Keratinocyte (primary cell): ENCODE measurements at regions not wholly inside any gene's neighbourhood (a gene's known extent, or its start where the extent isn't known, plus 50 kb on each side); places are given as distances from the start of the nearest gene placed in this dataset.

Source experiments
- DNase-seq: peaks from one replicate; pipeline ENCODE4 v3.0.0-alpha.2; 2011; ENCODE audit warnings: low read depth, missing footprints, low spot score
- FAIRE-seq: peaks from 2 replicates; lab custom pipeline; 2011; peaks lifted over from hg19 to GRCh38; lab: Jason Lieb, UNC
- H2AFZ ChIP-seq: 2 replicates; pipeline ENCODE4 v1.6.0; 2012; ENCODE audit warnings: low read length, control low read depth, inconsistent platforms; ENCODE audit not compliant: control insufficient read depth
- H3K27ac ChIP-seq: 2 replicates; pipeline ENCODE4 v1.5.1; 2011; ENCODE audit warnings: low read length; ENCODE audit not compliant: control insufficient read depth, insufficient read depth
- H3K27me3 ChIP-seq: 3 replicates; pipeline ENCODE4 v1.6.0; 2011; ENCODE audit warnings: low read length; ENCODE audit not compliant: control insufficient read depth, insufficient read depth; ENCODE audit errors: extremely low read depth
- H3K36me3 ChIP-seq, 2 experiments: 2 replicates in 1 of 2; 3 replicates in 1 of 2; pipeline ENCODE4 v1.5.1; 2011; ENCODE audit warnings: low read length in 2 of 2, mild to moderate bottlenecking in 1 of 2; ENCODE audit not compliant: control insufficient read depth in 2 of 2, insufficient read depth in 2 of 2; ENCODE audit errors: extremely low read depth in 1 of 2
- H3K4me1 ChIP-seq: 3 replicates; pipeline ENCODE4 v1.5.1; 2011; ENCODE audit warnings: low read length; ENCODE audit not compliant: control insufficient read depth, insufficient read depth; ENCODE audit errors: extremely low read depth
- H3K4me2 ChIP-seq: 3 replicates; pipeline ENCODE4 v1.6.0; 2011; ENCODE audit warnings: low read depth, low read length; ENCODE audit not compliant: control insufficient read depth, insufficient read depth; ENCODE audit errors: extremely low read depth
- H3K4me3 ChIP-seq, 3 experiments: fragments of 200-600 bp in 1 of 3; sonication (generic) in 1 of 3; 2 replicates in 2 of 3; 3 replicates in 1 of 3; pipeline ENCODE4 v1.5.1; 2011 to 2016; ENCODE audit warnings: low read length in 3 of 3, mild to moderate bottlenecking in 3 of 3, control low read depth in 2 of 3, inconsistent platforms in 1 of 3, low read depth in 1 of 3, mixed read lengths in 1 of 3, mixed run types in 1 of 3, moderate library complexity in 1 of 3; ENCODE audit not compliant: control insufficient read depth in 2 of 3, insufficient read depth in 2 of 3; ENCODE audit errors: extremely low read depth in 1 of 3
- H3K79me2 ChIP-seq: 2 replicates; pipeline ENCODE4 v1.6.0; 2012; ENCODE audit warnings: low read length; ENCODE audit not compliant: control insufficient read depth, insufficient read depth
- H3K9ac ChIP-seq: 3 replicates; pipeline ENCODE4 v1.6.0; 2011; ENCODE audit warnings: low read length; ENCODE audit not compliant: control insufficient read depth, insufficient read depth; ENCODE audit errors: extremely low read depth
- H3K9me1 ChIP-seq: 3 replicates; pipeline ENCODE4 v1.6.0; 2011; ENCODE audit warnings: low read length; ENCODE audit not compliant: control insufficient read depth, insufficient read depth; ENCODE audit errors: extremely low read depth
- H3K9me3 ChIP-seq: 2 replicates; pipeline ENCODE4 v1.5.1; 2012; ENCODE audit warnings: low read depth, low read length; ENCODE audit not compliant: control insufficient read depth
- H4K20me1 ChIP-seq: 3 replicates; pipeline ENCODE4 v1.6.0; 2011; ENCODE audit warnings: low read length; ENCODE audit not compliant: control insufficient read depth, insufficient read depth; ENCODE audit errors: extremely low read depth
- EZH2 ChIP-seq: IDR thresholded peaks from one replicate; pipeline ENCODE4 v1.6.1; 2012; ENCODE audit warnings: inconsistent platforms, mild to moderate bottlenecking, low read length, moderate library complexity
- dilution Hi-C: fragments of 300-500 bp; cut with MboI; formaldehyde crosslinking; loops from one replicate; pipeline ENCODE4 v1.7.0; 2020; ENCODE audit warnings: low sequenced_read_pairs; ENCODE audit not compliant: extremely low pct_ligation_motif_present
- TF ChIP-seq, protein P1 (sequence below), 3 experiments: IDR thresholded peaks in 1 of 3; conservative IDR thresholded peaks in 1 of 3; optimal IDR thresholded peaks in 1 of 3; 2 replicates in 2 of 3; 3 replicates in 1 of 3; pipeline versions ENCODE3 to v1.5.1; 2011; ENCODE audit warnings: low read length in 3 of 3, mild to moderate bottlenecking in 3 of 3, moderate library complexity in 2 of 3, control low read depth in 1 of 3, inconsistent platforms in 1 of 3; ENCODE audit not compliant: insufficient read depth in 2 of 3; ENCODE audit errors: extremely low read depth in 1 of 3

DNA sequence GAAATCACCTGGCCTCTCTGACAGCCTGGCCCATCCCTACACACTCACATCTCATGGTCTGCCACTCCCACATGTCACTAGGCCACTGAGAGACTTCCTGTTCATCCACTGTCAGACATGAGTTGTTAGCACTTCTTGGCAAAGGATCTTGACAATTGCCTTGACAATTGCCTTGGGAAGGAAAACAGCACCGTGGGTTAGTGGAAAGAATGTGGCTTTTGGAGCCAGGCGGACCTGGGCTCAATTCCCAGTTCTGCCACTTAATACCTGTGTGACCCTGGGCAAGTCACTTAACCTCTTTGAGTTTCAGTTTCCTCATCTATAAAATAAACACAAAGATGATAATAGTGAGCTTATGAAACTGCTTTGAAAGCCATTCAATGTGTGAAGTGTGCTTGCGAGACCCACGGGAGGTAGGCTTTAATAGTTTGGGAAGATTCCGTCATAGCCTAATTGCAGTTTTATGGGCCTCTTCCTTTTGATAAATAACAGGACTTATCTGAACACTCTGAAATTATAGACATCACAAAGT lies 250.4 kb downstream of the C12orf75 start:
- Histone ChIP-seq H3K9me1 (no peaks in the 10 kb centered on the region), H2AFZ (no peak overlapping the region), H3K9me3 (no peaks in the 10 kb centered on the region), H3K4me1 (no peaks in the 10 kb centered on the region), H4K20me1 (no peaks in the 10 kb centered on the region), H3K27ac (no peak overlapping the region), H3K4me2 (no peak overlapping the region), H3K4me3 (no peak overlapping the region), H3K27me3 (no peaks in the 10 kb centered on the region), H3K36me3 (no peaks in the 10 kb centered on the region), H3K9ac (no peak overlapping the region), H3K79me2 (no peaks in the 10 kb centered on the region)
- TF ChIP-seq, protein P1, sequence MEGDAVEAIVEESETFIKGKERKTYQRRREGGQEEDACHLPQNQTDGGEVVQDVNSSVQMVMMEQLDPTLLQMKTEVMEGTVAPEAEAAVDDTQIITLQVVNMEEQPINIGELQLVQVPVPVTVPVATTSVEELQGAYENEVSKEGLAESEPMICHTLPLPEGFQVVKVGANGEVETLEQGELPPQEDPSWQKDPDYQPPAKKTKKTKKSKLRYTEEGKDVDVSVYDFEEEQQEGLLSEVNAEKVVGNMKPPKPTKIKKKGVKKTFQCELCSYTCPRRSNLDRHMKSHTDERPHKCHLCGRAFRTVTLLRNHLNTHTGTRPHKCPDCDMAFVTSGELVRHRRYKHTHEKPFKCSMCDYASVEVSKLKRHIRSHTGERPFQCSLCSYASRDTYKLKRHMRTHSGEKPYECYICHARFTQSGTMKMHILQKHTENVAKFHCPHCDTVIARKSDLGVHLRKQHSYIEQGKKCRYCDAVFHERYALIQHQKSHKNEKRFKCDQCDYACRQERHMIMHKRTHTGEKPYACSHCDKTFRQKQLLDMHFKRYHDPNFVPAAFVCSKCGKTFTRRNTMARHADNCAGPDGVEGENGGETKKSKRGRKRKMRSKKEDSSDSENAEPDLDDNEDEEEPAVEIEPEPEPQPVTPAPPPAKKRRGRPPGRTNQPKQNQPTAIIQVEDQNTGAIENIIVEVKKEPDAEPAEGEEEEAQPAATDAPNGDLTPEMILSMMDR (optimal IDR thresholded peaks at IDR 0.05 in 1 of 3, IDR thresholded peaks at IDR 0.05 in 1 of 3, conservative IDR thresholded peaks at IDR 0.05 in 1 of 3; ENCODE audit: extremely low read depth in 1 of 3, insufficient read depth in 2 of 3, low read length in 3 of 3) = no peak
- no peak for TF ChIP-seq EZH2
- dilution Hi-C loops = no loop called here
- FAIRE-seq = no peak
- no peak for DNase-seq

DNA sequence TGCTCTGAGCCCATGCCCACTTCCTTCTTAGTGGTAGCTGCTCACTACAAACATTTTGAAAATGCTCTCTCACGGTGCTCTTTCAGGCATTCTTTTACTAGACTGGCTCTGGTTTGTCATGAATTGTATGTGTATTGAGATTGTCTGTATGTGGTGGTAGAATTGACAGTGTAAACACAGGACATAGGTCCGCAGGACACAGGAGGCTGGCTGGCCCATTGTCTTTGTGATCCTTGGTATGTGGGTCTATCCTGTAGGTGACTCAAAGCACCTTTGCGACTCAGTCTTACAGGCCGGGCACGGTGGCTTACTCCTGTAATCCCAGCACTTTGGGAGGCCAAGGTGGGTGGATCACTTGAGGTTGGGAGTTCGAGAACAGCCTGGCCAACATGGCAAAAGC lies 250.9 kb downstream of the C12orf75 start:
- Histone ChIP-seq H3K36me3 (no peaks in the 10 kb centered on the region), H4K20me1 (no peaks in the 10 kb centered on the region), H3K9me1 (no peaks in the 10 kb centered on the region), H3K79me2 (no peaks in the 10 kb centered on the region), H3K27ac (no peak overlapping the region), H3K4me1 (no peaks in the 10 kb centered on the region), H2AFZ (no peak overlapping the region), H3K4me3 (no peak overlapping the region), H3K9ac (no peak overlapping the region), H3K4me2 (no peak overlapping the region), H3K9me3 (no peaks in the 10 kb centered on the region), H3K27me3 (no peaks in the 10 kb centered on the region)
- FAIRE-seq (no peak), DNase-seq (no peak)
- TF ChIP-seq EZH2 = no peak
- TF ChIP-seq, protein P1 (optimal IDR thresholded peaks at IDR 0.05 in 1 of 3, IDR thresholded peaks at IDR 0.05 in 1 of 3, conservative IDR thresholded peaks at IDR 0.05 in 1 of 3; ENCODE audit: extremely low read depth in 1 of 3, insufficient read depth in 2 of 3, low read length in 3 of 3) = no peak
- dilution Hi-C loops = no loop called here
